HEK293 (cell line): ENCODE measurements at regions not wholly inside any gene's neighbourhood (a gene's known extent, or its start where the extent isn't known, plus 50 kb on each side); places are given as distances from the start of the nearest gene placed in this dataset.

Experiments used
- CTCF ChIA-PET: fragments of 350-600 bp; formaldehyde crosslinking; extraction: SDS; loops from one replicate; lab custom pipeline; 2021; ENCODE audit warnings: antibody characterized with exemption; lab: Yijun Ruan, JAX
- POLR2A ChIA-PET: fragments of 300-600 bp; formaldehyde crosslinking; extraction: SDS; loops from one replicate; lab custom pipeline; 2020; ENCODE audit warnings: antibody characterized with exemption, inconsistent platforms; lab: Yijun Ruan, JAX
- H3K27ac ChIP-seq: fragments of 200-500 bp; sonication (Bioruptor generic); 2 replicates; pipeline ENCODE4 v1.5.1; 2014; ENCODE audit warnings: low read depth, low read length, control low read depth, inconsistent platforms; ENCODE audit errors: extremely low read depth
- H3K36me3 ChIP-seq, 2 experiments: fragments of 200-500 bp in 1 of 2; sonication (Bioruptor generic) in 1 of 2; 1 replicate in 1 of 2; 2 replicates in 1 of 2; pipeline ENCODE4 v1.5.1; 2014 to 2017; ENCODE audit warnings: inconsistent platforms in 2 of 2, low read length in 2 of 2; ENCODE audit not compliant: control insufficient read depth in 2 of 2, insufficient read depth in 1 of 2
- H3K4me1 ChIP-seq: fragments of 200-500 bp; sonication (Bioruptor generic); 2 replicates; pipeline ENCODE4 v1.5.1; 2014; ENCODE audit warnings: mild to moderate bottlenecking, low read length, inconsistent platforms; ENCODE audit not compliant: control insufficient read depth, insufficient read depth
- H3K4me3 ChIP-seq: 2 replicates; pipeline ENCODE4 v1.5.1; 2011; ENCODE audit warnings: low read depth, mild to moderate bottlenecking, control low read depth, low read length, moderate library complexity
- H3K9me3 ChIP-seq: fragments of 200-500 bp; sonication (Bioruptor generic); 2 replicates; pipeline ENCODE4 v1.5.1; 2014; ENCODE audit warnings: low read depth, low read length, inconsistent platforms; ENCODE audit not compliant: control insufficient read depth, insufficient read depth
- BCL11A ChIP-seq: fragments of 450-650 bp; formaldehyde crosslinking; IDR thresholded peaks from 2 replicates; pipeline ENCODE4 v1.5.1; 2016; ENCODE audit warnings: low read depth, missing biosample characterization, missing genetic modification characterization
- GLIS2 ChIP-seq: fragments of 450-650 bp; formaldehyde crosslinking; IDR thresholded peaks from 2 replicates; pipeline ENCODE4 v1.5.1; 2016; ENCODE audit warnings: missing biosample characterization, missing genetic modification characterization
- MZF1 ChIP-seq: fragments of 450-650 bp; formaldehyde crosslinking; IDR thresholded peaks from 2 replicates; pipeline ENCODE4 v1.5.1; 2017; ENCODE audit warnings: missing biosample characterization, missing genetic modification characterization, borderline replicate concordance
- SP3 ChIP-seq: fragments of 450-650 bp; formaldehyde crosslinking; IDR thresholded peaks from 2 replicates; pipeline ENCODE4 v1.5.1; 2016; ENCODE audit warnings: missing biosample characterization, missing genetic modification characterization
- ZNF302 ChIP-seq: fragments of 450-650 bp; formaldehyde crosslinking; IDR thresholded peaks from 2 replicates; pipeline ENCODE4 v1.5.1; 2016; ENCODE audit warnings: missing biosample characterization, missing genetic modification characterization, low read depth
- ZNF416 ChIP-seq: fragments of 450-650 bp; formaldehyde crosslinking; IDR thresholded peaks from 2 replicates; pipeline ENCODE4 v1.5.1; 2016; ENCODE audit warnings: missing biosample characterization, missing genetic modification characterization
- ZNF449 ChIP-seq: fragments of 450-650 bp; formaldehyde crosslinking; IDR thresholded peaks from 2 replicates; pipeline ENCODE4 v1.5.1; 2017; ENCODE audit warnings: missing biosample characterization, mild to moderate bottlenecking, missing genetic modification characterization, moderate library complexity
- ZNF514 ChIP-seq: fragments of 450-650 bp; formaldehyde crosslinking; IDR thresholded peaks from 2 replicates; pipeline ENCODE4 v1.5.1; 2016; ENCODE audit warnings: missing biosample characterization, missing genetic modification characterization
- ZNF521 ChIP-seq: fragments of 450-650 bp; formaldehyde crosslinking; IDR thresholded peaks from 2 replicates; pipeline ENCODE4 v1.5.1; 2017; ENCODE audit warnings: missing biosample characterization, mild to moderate bottlenecking, missing genetic modification characterization
- ZNF654 ChIP-seq: fragments of 450-650 bp; formaldehyde crosslinking; IDR thresholded peaks from 2 replicates; pipeline ENCODE4 v1.5.1; 2016; ENCODE audit warnings: low read depth, missing biosample characterization, missing genetic modification characterization
- TF ChIP-seq, protein P1 (sequence below): fragments of 450-650 bp; formaldehyde crosslinking; IDR thresholded peaks from 2 replicates; pipeline ENCODE4 v1.5.1; 2016; ENCODE audit warnings: missing biosample characterization, missing genetic modification characterization
- TF ChIP-seq, protein P2 (sequence below): fragments of 450-650 bp; formaldehyde crosslinking; IDR thresholded peaks from 2 replicates; pipeline ENCODE4 v1.5.1; 2016; ENCODE audit warnings: missing biosample characterization, missing genetic modification characterization
- TF ChIP-seq, protein P3 (sequence below): fragments of 450-650 bp; formaldehyde crosslinking; IDR thresholded peaks from 2 replicates; pipeline ENCODE4 v1.5.0; 2017; ENCODE audit warnings: missing biosample characterization, missing genetic modification characterization, borderline replicate concordance
- TF ChIP-seq, protein P4 (sequence below): fragments of 450-650 bp; formaldehyde crosslinking; IDR thresholded peaks from 2 replicates; pipeline ENCODE4 v1.5.1; 2016; ENCODE audit warnings: missing biosample characterization, missing genetic modification characterization

- Histone ChIP-seq H3K4me3 (no peak overlapping the region), H3K27ac (no peak overlapping the region), H3K9me3 (no peaks in the 10 kb centered on the region), H3K36me3 (no peaks in the 10 kb centered on the region), H3K4me1 (no peaks in the 10 kb centered on the region)
- ChIA-PET CTCF (no interaction called here), POLR2A (no interaction called here)
- no peak for TF ChIP-seq GLIS2 (tag by site-specific recombination)
- TF ChIP-seq, protein P1, sequence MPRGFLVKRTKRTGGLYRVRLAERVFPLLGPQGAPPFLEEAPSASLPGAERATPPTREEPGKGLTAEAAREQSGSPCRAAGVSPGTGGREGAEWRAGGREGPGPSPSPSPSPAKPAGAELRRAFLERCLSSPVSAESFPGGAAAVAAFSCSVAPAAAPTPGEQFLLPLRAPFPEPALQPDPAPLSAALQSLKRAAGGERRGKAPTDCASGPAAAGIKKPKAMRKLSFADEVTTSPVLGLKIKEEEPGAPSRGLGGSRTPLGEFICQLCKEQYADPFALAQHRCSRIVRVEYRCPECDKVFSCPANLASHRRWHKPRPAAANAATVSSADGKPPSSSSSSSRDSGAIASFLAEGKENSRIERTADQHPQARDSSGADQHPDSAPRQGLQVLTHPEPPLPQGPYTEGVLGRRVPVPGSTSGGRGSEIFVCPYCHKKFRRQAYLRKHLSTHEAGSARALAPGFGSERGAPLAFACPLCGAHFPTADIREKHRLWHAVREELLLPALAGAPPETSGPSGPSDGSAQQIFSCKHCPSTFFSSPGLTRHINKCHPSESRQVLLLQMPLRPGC (tag by site-specific recombination), result no peak
- no peak for TF ChIP-seq MZF1
- TF ChIP-seq, protein P2, sequence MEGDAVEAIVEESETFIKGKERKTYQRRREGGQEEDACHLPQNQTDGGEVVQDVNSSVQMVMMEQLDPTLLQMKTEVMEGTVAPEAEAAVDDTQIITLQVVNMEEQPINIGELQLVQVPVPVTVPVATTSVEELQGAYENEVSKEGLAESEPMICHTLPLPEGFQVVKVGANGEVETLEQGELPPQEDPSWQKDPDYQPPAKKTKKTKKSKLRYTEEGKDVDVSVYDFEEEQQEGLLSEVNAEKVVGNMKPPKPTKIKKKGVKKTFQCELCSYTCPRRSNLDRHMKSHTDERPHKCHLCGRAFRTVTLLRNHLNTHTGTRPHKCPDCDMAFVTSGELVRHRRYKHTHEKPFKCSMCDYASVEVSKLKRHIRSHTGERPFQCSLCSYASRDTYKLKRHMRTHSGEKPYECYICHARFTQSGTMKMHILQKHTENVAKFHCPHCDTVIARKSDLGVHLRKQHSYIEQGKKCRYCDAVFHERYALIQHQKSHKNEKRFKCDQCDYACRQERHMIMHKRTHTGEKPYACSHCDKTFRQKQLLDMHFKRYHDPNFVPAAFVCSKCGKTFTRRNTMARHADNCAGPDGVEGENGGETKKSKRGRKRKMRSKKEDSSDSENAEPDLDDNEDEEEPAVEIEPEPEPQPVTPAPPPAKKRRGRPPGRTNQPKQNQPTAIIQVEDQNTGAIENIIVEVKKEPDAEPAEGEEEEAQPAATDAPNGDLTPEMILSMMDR (tag by site-specific recombination), result no peak
- no peak for TF ChIP-seq ZNF449 (tag by site-specific recombination)
- no peak for TF ChIP-seq SP3 (tag by site-specific recombination)
- TF ChIP-seq, protein P3, sequence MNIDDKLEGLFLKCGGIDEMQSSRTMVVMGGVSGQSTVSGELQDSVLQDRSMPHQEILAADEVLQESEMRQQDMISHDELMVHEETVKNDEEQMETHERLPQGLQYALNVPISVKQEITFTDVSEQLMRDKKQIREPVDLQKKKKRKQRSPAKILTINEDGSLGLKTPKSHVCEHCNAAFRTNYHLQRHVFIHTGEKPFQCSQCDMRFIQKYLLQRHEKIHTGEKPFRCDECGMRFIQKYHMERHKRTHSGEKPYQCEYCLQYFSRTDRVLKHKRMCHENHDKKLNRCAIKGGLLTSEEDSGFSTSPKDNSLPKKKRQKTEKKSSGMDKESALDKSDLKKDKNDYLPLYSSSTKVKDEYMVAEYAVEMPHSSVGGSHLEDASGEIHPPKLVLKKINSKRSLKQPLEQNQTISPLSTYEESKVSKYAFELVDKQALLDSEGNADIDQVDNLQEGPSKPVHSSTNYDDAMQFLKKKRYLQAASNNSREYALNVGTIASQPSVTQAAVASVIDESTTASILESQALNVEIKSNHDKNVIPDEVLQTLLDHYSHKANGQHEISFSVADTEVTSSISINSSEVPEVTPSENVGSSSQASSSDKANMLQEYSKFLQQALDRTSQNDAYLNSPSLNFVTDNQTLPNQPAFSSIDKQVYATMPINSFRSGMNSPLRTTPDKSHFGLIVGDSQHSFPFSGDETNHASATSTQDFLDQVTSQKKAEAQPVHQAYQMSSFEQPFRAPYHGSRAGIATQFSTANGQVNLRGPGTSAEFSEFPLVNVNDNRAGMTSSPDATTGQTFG (tag by site-specific recombination), result no peak
Observed at GRCh38 chr6:153392156-153392555, 261.1 kb upstream of the RGS17 start.

GRCh38 chr6:153373869-153374268 is 242.8 kb upstream of the RGS17 start:
- TF ChIP-seq ZNF302 (tag by site-specific recombination) (no peak), BCL11A (tag by site-specific recombination) (no peak), ZNF654 (tag by site-specific recombination) (no peak), ZNF514 (tag by site-specific recombination) (no peak), ZNF416 (no peak), ZNF521 (tag by site-specific recombination) (no peak), GLIS2 (tag by site-specific recombination) (no peak)
- TF ChIP-seq, protein P4, sequence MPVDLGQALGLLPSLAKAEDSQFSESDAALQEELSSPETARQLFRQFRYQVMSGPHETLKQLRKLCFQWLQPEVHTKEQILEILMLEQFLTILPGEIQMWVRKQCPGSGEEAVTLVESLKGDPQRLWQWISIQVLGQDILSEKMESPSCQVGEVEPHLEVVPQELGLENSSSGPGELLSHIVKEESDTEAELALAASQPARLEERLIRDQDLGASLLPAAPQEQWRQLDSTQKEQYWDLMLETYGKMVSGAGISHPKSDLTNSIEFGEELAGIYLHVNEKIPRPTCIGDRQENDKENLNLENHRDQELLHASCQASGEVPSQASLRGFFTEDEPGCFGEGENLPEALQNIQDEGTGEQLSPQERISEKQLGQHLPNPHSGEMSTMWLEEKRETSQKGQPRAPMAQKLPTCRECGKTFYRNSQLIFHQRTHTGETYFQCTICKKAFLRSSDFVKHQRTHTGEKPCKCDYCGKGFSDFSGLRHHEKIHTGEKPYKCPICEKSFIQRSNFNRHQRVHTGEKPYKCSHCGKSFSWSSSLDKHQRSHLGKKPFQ (tag by site-specific recombination), result no peak
- CTCF ChIA-PET, result no interaction called here
- no peaks in the 10 kb centered on the region for H3K4me1 ChIP-seq
- POLR2A ChIA-PET, result no interaction called here
- no peaks in the 10 kb centered on the region for H3K36me3 ChIP-seq
- H3K27ac ChIP-seq, result no peak overlapping the region
- no peaks in the 10 kb centered on the region for H3K9me3 ChIP-seq
- H3K4me3 ChIP-seq, result no peak overlapping the region
